DOHH2 (cell line): ENCODE measurements at regions not wholly inside any gene's neighbourhood (a gene's known extent, or its start where the extent isn't known, plus 50 kb on each side); places are given as distances from the start of the nearest gene placed in this dataset.

Experiments used
- CTCF ChIP-seq: fragments of 200-600 bp; sonication (generic); IDR thresholded peaks from one replicate; pipeline ENCODE4 v1.5.1; 2014; ENCODE audit warnings: antibody characterized with exemption, mild to moderate bottlenecking, low read depth, low read length; ENCODE audit not compliant: poor library complexity, severe bottlenecking
- EZH2phosphoT487 ChIP-seq: fragments of 200-600 bp; sonication (generic); IDR thresholded peaks from 2 replicates; pipeline ENCODE4 v1.6.1; 2017; ENCODE audit warnings: borderline replicate concordance, mild to moderate bottlenecking, antibody characterized with exemption, low read length, moderate library complexity, mixed read lengths

GRCh38 chr4:77360451-77360850 lies 203.4 kb downstream of the CCNG2 start:
- TF ChIP-seq CTCF (no peak), EZH2phosphoT487 (no peak)
